ENCODE measurements at regions not wholly inside any gene's neighbourhood (a gene's known extent, or its start where the extent isn't known, plus 50 kb on each side); places are given as distances from the start of the nearest gene placed in this dataset.

GRCh38 chr17:72492941-72493340 is 372.1 kb downstream of the SOX9 start:
- no peak for DNase-seq (ENCODE audit: low read depth)
- no peak for TF ChIP-seq CTCF (IDR thresholded peaks at IDR 0.05; ENCODE audit: insufficient read depth, low read length, poor library complexity, severe bottlenecking)
- H3K36me3 ChIP-seq (ENCODE audit: control insufficient read depth, insufficient read depth, low read length): no peaks in the 10 kb centered on the region
- no peaks in the 10 kb centered on the region for H3K27me3 ChIP-seq (ENCODE audit: control insufficient read depth, insufficient read depth, low read length)
- H3K4me3 ChIP-seq (ENCODE audit: low read depth, low read length): no peak overlapping the region

- Histone ChIP-seq H3K36me3 (ENCODE audit: control insufficient read depth, insufficient read depth, low read length) (no peaks in the 10 kb centered on the region), H3K4me3 (ENCODE audit: low read depth, low read length) (no peak overlapping the region), H3K27me3 (ENCODE audit: control insufficient read depth, insufficient read depth, low read length) (no peaks in the 10 kb centered on the region)
- no peak for TF ChIP-seq CTCF (IDR thresholded peaks at IDR 0.05; ENCODE audit: insufficient read depth, low read length, poor library complexity, severe bottlenecking)
- DNase-seq (ENCODE audit: low read depth): no peak
Measured at GRCh38 chr17:72494566-72494965, 373.7 kb downstream of the SOX9 start.

- H3K27me3 ChIP-seq (ENCODE audit: control insufficient read depth, insufficient read depth, low read length): no peaks in the 10 kb centered on the region
- H3K36me3 ChIP-seq (ENCODE audit: control insufficient read depth, insufficient read depth, low read length): no peaks in the 10 kb centered on the region
- H3K4me3 ChIP-seq (ENCODE audit: low read depth, low read length): no peak overlapping the region
- TF ChIP-seq CTCF (IDR thresholded peaks at IDR 0.05; ENCODE audit: insufficient read depth, low read length, poor library complexity, severe bottlenecking): no peak
- DNase-seq (ENCODE audit: low read depth): no peak
Measured at GRCh38 chr17:72496461-72496860, 375.6 kb downstream of the SOX9 start.

- no peak overlapping the region for H3K4me3 ChIP-seq (ENCODE audit: low read depth, low read length)
- no peak for TF ChIP-seq CTCF (IDR thresholded peaks at IDR 0.05; ENCODE audit: insufficient read depth, low read length, poor library complexity, severe bottlenecking)
- no peak for DNase-seq (ENCODE audit: low read depth)
Measured at GRCh38 chr17:72497915-72498314, 377.1 kb downstream of the SOX9 start.

GRCh38 chr17:72498364-72499210 is 377.8 kb downstream of the SOX9 start:
- no peak for DNase-seq (ENCODE audit: low read depth)
- H3K4me3 ChIP-seq (ENCODE audit: low read depth, low read length): no peak overlapping the region
- no peaks in the 10 kb centered on the region for H3K27me3 ChIP-seq (ENCODE audit: control insufficient read depth, insufficient read depth, low read length)
- TF ChIP-seq CTCF (IDR thresholded peaks at IDR 0.05; ENCODE audit: insufficient read depth, low read length, poor library complexity, severe bottlenecking): no peak
- no peaks in the 10 kb centered on the region for H3K36me3 ChIP-seq (ENCODE audit: control insufficient read depth, insufficient read depth, low read length)

More at GRCh38 chr17:72497915-72498314, 377.1 kb downstream of the SOX9 start:
- Histone ChIP-seq H3K36me3 (ENCODE audit: control insufficient read depth, insufficient read depth, low read length) (no peaks in the 10 kb centered on the region), H3K27me3 (ENCODE audit: control insufficient read depth, insufficient read depth, low read length) (no peaks in the 10 kb centered on the region)
